Smooth muscle cell (in vitro differentiated cells): ENCODE measurements at regions not wholly inside any gene's neighbourhood (a gene's known extent, or its start where the extent isn't known, plus 50 kb on each side); places are given as distances from the start of the nearest gene placed in this dataset.

Experiments
- DNase-seq: peaks from one replicate; lab custom pipeline; 2025; ENCODE audit not compliant: unreplicated experiment; lab: John Stamatoyannopoulos, UW
- H2AFZ ChIP-seq: fragments of 200-600 bp; sonication (generic); 2 replicates; pipeline ENCODE4 v1.6.0; 2016; ENCODE audit warnings: antibody characterized with exemption, low read depth, mild to moderate bottlenecking
- H3F3A ChIP-seq: fragments of 200-600 bp; sonication (generic); 2 replicates; pipeline ENCODE4 v1.6.0; 2017; ENCODE audit warnings: antibody characterized with exemption, low read depth
- H3K27ac ChIP-seq: fragments of 200-600 bp; sonication (generic); 2 replicates; pipeline ENCODE4 v1.5.1; 2016; ENCODE audit warnings: low read depth, mild to moderate bottlenecking
- H3K27me3 ChIP-seq: fragments of 200-600 bp; sonication (generic); 2 replicates; pipeline ENCODE4 v1.6.1; 2016; ENCODE audit warnings: low read depth, mild to moderate bottlenecking
- H3K36me3 ChIP-seq: fragments of 200-600 bp; sonication (generic); 2 replicates; pipeline ENCODE4 v1.5.1; 2016; ENCODE audit warnings: low read depth
- H3K4me1 ChIP-seq: fragments of 200-600 bp; sonication (generic); 2 replicates; pipeline ENCODE4 v1.5.1; 2016; ENCODE audit warnings: low read depth
- H3K4me2 ChIP-seq: fragments of 200-600 bp; sonication (generic); 2 replicates; pipeline ENCODE4 v1.6.0; 2016; ENCODE audit warnings: mild to moderate bottlenecking
- H3K4me3 ChIP-seq: fragments of 200-600 bp; sonication (generic); 2 replicates; pipeline ENCODE4 v1.5.1; 2016; ENCODE audit warnings: mild to moderate bottlenecking
- H3K79me2 ChIP-seq: fragments of 200-600 bp; sonication (generic); 2 replicates; pipeline ENCODE4 v1.6.0; 2016; ENCODE audit warnings: low read depth, mild to moderate bottlenecking
- H3K9ac ChIP-seq: fragments of 200-600 bp; sonication (generic); 2 replicates; pipeline ENCODE4 v1.6.0; 2016; ENCODE audit warnings: low read depth
- H3K9me3 ChIP-seq: fragments of 200-600 bp; sonication (generic); replicated peaks from 2 replicates; pipeline ENCODE4 v1.5.1; 2016; ENCODE audit warnings: low read depth
- H4K20me1 ChIP-seq: fragments of 200-600 bp; sonication (generic); 2 replicates; pipeline ENCODE4 v1.6.0; 2016; ENCODE audit warnings: low read depth
- WGBS: methylation state at CpG from one replicate; pipeline ENCODE4 v1.1.7; 2016; ENCODE audit warnings: low lambda C conversion rate; 5-methylcytosine and 5-hydroxymethylcytosine counted together
- TF ChIP-seq, protein P1 (sequence below): fragments of 200-600 bp; sonication (generic); IDR thresholded peaks from 2 replicates; pipeline ENCODE4 v1.5.1; 2017; ENCODE audit warnings: borderline replicate concordance, mild to moderate bottlenecking, antibody characterized with exemption; ENCODE audit not compliant: insufficient read depth, poor library complexity, severe bottlenecking

GRCh38 chr20:41818991-41819390 lies 200.8 kb upstream of the CHD6 start:
- no peaks in the 10 kb centered on the region for H3K4me1 ChIP-seq
- TF ChIP-seq, protein P1, sequence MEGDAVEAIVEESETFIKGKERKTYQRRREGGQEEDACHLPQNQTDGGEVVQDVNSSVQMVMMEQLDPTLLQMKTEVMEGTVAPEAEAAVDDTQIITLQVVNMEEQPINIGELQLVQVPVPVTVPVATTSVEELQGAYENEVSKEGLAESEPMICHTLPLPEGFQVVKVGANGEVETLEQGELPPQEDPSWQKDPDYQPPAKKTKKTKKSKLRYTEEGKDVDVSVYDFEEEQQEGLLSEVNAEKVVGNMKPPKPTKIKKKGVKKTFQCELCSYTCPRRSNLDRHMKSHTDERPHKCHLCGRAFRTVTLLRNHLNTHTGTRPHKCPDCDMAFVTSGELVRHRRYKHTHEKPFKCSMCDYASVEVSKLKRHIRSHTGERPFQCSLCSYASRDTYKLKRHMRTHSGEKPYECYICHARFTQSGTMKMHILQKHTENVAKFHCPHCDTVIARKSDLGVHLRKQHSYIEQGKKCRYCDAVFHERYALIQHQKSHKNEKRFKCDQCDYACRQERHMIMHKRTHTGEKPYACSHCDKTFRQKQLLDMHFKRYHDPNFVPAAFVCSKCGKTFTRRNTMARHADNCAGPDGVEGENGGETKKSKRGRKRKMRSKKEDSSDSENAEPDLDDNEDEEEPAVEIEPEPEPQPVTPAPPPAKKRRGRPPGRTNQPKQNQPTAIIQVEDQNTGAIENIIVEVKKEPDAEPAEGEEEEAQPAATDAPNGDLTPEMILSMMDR = no peak
- H3K4me3 ChIP-seq = no peak overlapping the region
- DNase-seq = no peak
- H3K79me2 ChIP-seq = no peaks in the 10 kb centered on the region
- no peak overlapping the region for H3K9ac ChIP-seq
- no peaks in the 10 kb centered on the region for H4K20me1 ChIP-seq
- H3K27ac ChIP-seq = no peak overlapping the region
- peaks cover 5% of the 10 kb centered on the region for H3K27me3 ChIP-seq
- no peak overlapping the region for H3K4me2 ChIP-seq
- WGBS = 84% methylated on average over 5 of the region's 5 CpGs
- no peak overlapping the region for H2AFZ ChIP-seq
- H3F3A ChIP-seq = no peaks in the 10 kb centered on the region
- no peaks in the 10 kb centered on the region for H3K9me3 ChIP-seq
- H3K36me3 ChIP-seq = no peaks in the 10 kb centered on the region

- Histone ChIP-seq H3K79me2 (no peaks in the 10 kb centered on the region), H2AFZ (no peak overlapping the region), H3F3A (no peaks in the 10 kb centered on the region), H3K4me1 (no peaks in the 10 kb centered on the region), H3K4me3 (no peak overlapping the region), H3K27me3 (peaks cover 5% of the 10 kb centered on the region), H3K9ac (no peak overlapping the region), H3K4me2 (no peak overlapping the region), H3K9me3 (no peaks in the 10 kb centered on the region), H3K27ac (no peak overlapping the region), H3K36me3 (no peaks in the 10 kb centered on the region), H4K20me1 (no peaks in the 10 kb centered on the region)
- WGBS = 88% methylated on average over 5 of the region's 5 CpGs
- no peak for DNase-seq
- TF ChIP-seq, protein P1 = no peak
These were observed 200.2 kb upstream of the CHD6 start for GRCh38 chr20:41818369-41818768.

DNA sequence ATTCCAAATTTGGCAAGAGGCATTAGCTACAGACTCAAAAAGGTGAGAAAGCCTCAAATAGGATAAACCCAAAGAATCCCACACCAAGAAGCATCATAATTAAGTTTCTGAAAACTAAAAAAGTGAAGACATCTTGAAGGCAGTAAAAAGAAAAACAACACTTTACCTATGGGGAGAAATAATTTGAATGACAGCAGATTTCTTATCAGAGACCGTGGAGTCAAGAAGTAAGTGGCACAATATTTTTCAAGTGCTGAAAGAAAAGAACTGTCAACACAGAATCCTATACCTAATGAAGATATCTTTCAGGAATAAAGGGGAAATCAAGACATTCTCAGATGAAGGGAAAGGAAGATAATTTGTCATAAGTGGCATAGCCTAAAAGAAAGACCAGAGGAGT lies 193.3 kb upstream of the CHD6 start:
- TF ChIP-seq, protein P1 = no peak
- Histone ChIP-seq H4K20me1 (no peaks in the 10 kb centered on the region), H3K4me3 (no peak overlapping the region), H3F3A (no peaks in the 10 kb centered on the region), H2AFZ (no peak overlapping the region), H3K4me2 (no peak overlapping the region), H3K79me2 (no peaks in the 10 kb centered on the region), H3K4me1 (no peaks in the 10 kb centered on the region), H3K9ac (no peak overlapping the region), H3K27me3 (peaks cover 5% of the 10 kb centered on the region), H3K9me3 (no peaks in the 10 kb centered on the region), H3K36me3 (no peaks in the 10 kb centered on the region), H3K27ac (no peak overlapping the region)
- WGBS = 74% methylated on average over 1 of the region's 1 CpG
- DNase-seq = no peak

GRCh38 chr20:41800040-41800439 lies 181.9 kb upstream of the CHD6 start:
- H3K9ac ChIP-seq = no peak overlapping the region
- H3K9me3 ChIP-seq = no peaks in the 10 kb centered on the region
- H3K4me3 ChIP-seq = no peak overlapping the region
- no peak overlapping the region for H2AFZ ChIP-seq
- no peaks in the 10 kb centered on the region for H3K79me2 ChIP-seq
- no peaks in the 10 kb centered on the region for H3F3A ChIP-seq
- no peak for DNase-seq
- peaks cover 13% of the 10 kb centered on the region for H3K27me3 ChIP-seq
- TF ChIP-seq, protein P1 = no peak
- H3K4me2 ChIP-seq = no peak overlapping the region
- no peak overlapping the region for H3K27ac ChIP-seq
- no peaks in the 10 kb centered on the region for H4K20me1 ChIP-seq
- WGBS = 90% methylated on average over 3 of the region's 3 CpGs
- H3K4me1 ChIP-seq = no peaks in the 10 kb centered on the region
- no peaks in the 10 kb centered on the region for H3K36me3 ChIP-seq
